ENCODE measurements at regions not wholly inside any gene's neighbourhood (a gene's known extent, or its start where the extent isn't known, plus 50 kb on each side); places are given as distances from the start of the nearest gene placed in this dataset.

- no peak overlapping the region for H3K9ac ChIP-seq (ENCODE audit: low read depth in 1 of 2, low read length in 2 of 2)
- peaks cover 0 to 3% of the 10 kb centered on the region in 2 donors for H3K9me3 ChIP-seq (ENCODE audit: control insufficient read depth in 1 of 2, low read length in 2 of 2)
- H3K27me3 ChIP-seq (ENCODE audit: control insufficient read depth in 1 of 2, insufficient read depth in 2 of 2, low read length in 2 of 2), result no peaks in the 10 kb centered on the region
- H3K4me1 ChIP-seq (ENCODE audit: control insufficient read depth in 1 of 2, insufficient read depth in 2 of 2, low read length in 2 of 2), result no peaks in the 10 kb centered on the region
- no peaks in the 10 kb centered on the region for H3K36me3 ChIP-seq (ENCODE audit: control insufficient read depth in 1 of 2, insufficient read depth in 2 of 2, low read length in 2 of 2)
- no peak overlapping the region for H3K27ac ChIP-seq (ENCODE audit: low read depth, low read length)
- H3K4me3 ChIP-seq (ENCODE audit: low read depth in 1 of 2, low read length in 2 of 2), result no peak overlapping the region
Observed at GRCh38 chr3:117893638-117894037, 1141.0 kb downstream of the IGSF11 start.

- Histone ChIP-seq H3K27me3 (ENCODE audit: control insufficient read depth in 1 of 2, insufficient read depth in 2 of 2, low read length in 2 of 2) (no peaks in the 10 kb centered on the region), H3K4me3 (ENCODE audit: low read depth in 1 of 2, low read length in 2 of 2) (no peak overlapping the region), H3K9me3 (ENCODE audit: control insufficient read depth in 1 of 2, low read length in 2 of 2) (peaks cover 0 to 3% of the 10 kb centered on the region in 2 donors), H3K4me1 (ENCODE audit: control insufficient read depth in 1 of 2, insufficient read depth in 2 of 2, low read length in 2 of 2) (no peaks in the 10 kb centered on the region), H3K9ac (ENCODE audit: low read depth in 1 of 2, low read length in 2 of 2) (no peak overlapping the region), H3K36me3 (ENCODE audit: control insufficient read depth in 1 of 2, insufficient read depth in 2 of 2, low read length in 2 of 2) (no peaks in the 10 kb centered on the region), H3K27ac (ENCODE audit: low read depth, low read length) (no peak overlapping the region)
Observed at GRCh38 chr3:117898722-117899522, 1135.7 kb downstream of the IGSF11 start.

GRCh38 chr3:117903226-117903625 is 1131.4 kb downstream of the IGSF11 start:
- no peaks in the 10 kb centered on the region for H3K36me3 ChIP-seq (ENCODE audit: control insufficient read depth in 1 of 2, insufficient read depth in 2 of 2, low read length in 2 of 2)
- H3K9ac ChIP-seq (ENCODE audit: low read depth in 1 of 2, low read length in 2 of 2), result no peak overlapping the region
- H3K4me1 ChIP-seq (ENCODE audit: control insufficient read depth in 1 of 2, insufficient read depth in 2 of 2, low read length in 2 of 2), result no peaks in the 10 kb centered on the region
- H3K9me3 ChIP-seq (ENCODE audit: control insufficient read depth in 1 of 2, low read length in 2 of 2), result no peaks in the 10 kb centered on the region
- H3K27me3 ChIP-seq (ENCODE audit: control insufficient read depth in 1 of 2, insufficient read depth in 2 of 2, low read length in 2 of 2), result no peaks in the 10 kb centered on the region
- no peak overlapping the region for H3K27ac ChIP-seq (ENCODE audit: low read depth, low read length)
- H3K4me3 ChIP-seq (ENCODE audit: low read depth in 1 of 2, low read length in 2 of 2), result no peak overlapping the region

- Histone ChIP-seq H3K36me3 (ENCODE audit: control insufficient read depth in 1 of 2, insufficient read depth in 2 of 2, low read length in 2 of 2) (no peaks in the 10 kb centered on the region), H3K27ac (ENCODE audit: low read depth, low read length) (no peak overlapping the region), H3K4me1 (ENCODE audit: control insufficient read depth in 1 of 2, insufficient read depth in 2 of 2, low read length in 2 of 2) (no peaks in the 10 kb centered on the region), H3K9me3 (ENCODE audit: control insufficient read depth in 1 of 2, low read length in 2 of 2) (no peaks in the 10 kb centered on the region), H3K9ac (ENCODE audit: low read depth in 1 of 2, low read length in 2 of 2) (no peak overlapping the region), H3K4me3 (ENCODE audit: low read depth in 1 of 2, low read length in 2 of 2) (no peak overlapping the region), H3K27me3 (ENCODE audit: control insufficient read depth in 1 of 2, insufficient read depth in 2 of 2, low read length in 2 of 2) (no peaks in the 10 kb centered on the region)
Observed at GRCh38 chr3:117910820-117911521, 1123.7 kb downstream of the IGSF11 start.

GRCh38 chr3:117912352-117912751 is 1122.3 kb downstream of the IGSF11 start:
- Histone ChIP-seq H3K4me1 (ENCODE audit: control insufficient read depth in 1 of 2, insufficient read depth in 2 of 2, low read length in 2 of 2) (no peaks in the 10 kb centered on the region), H3K4me3 (ENCODE audit: low read depth in 1 of 2, low read length in 2 of 2) (no peak overlapping the region), H3K36me3 (ENCODE audit: control insufficient read depth in 1 of 2, insufficient read depth in 2 of 2, low read length in 2 of 2) (no peaks in the 10 kb centered on the region), H3K27ac (ENCODE audit: low read depth, low read length) (no peak overlapping the region), H3K9me3 (ENCODE audit: control insufficient read depth in 1 of 2, low read length in 2 of 2) (no peaks in the 10 kb centered on the region), H3K27me3 (ENCODE audit: control insufficient read depth in 1 of 2, insufficient read depth in 2 of 2, low read length in 2 of 2) (no peaks in the 10 kb centered on the region), H3K9ac (ENCODE audit: low read depth in 1 of 2, low read length in 2 of 2) (no peak overlapping the region)

- Histone ChIP-seq H3K9me3 (ENCODE audit: control insufficient read depth in 1 of 2, low read length in 2 of 2) (no peaks in the 10 kb centered on the region), H3K9ac (ENCODE audit: low read depth in 1 of 2, low read length in 2 of 2) (no peak overlapping the region), H3K4me3 (ENCODE audit: low read depth in 1 of 2, low read length in 2 of 2) (no peak overlapping the region), H3K36me3 (ENCODE audit: control insufficient read depth in 1 of 2, insufficient read depth in 2 of 2, low read length in 2 of 2) (no peaks in the 10 kb centered on the region), H3K4me1 (ENCODE audit: control insufficient read depth in 1 of 2, insufficient read depth in 2 of 2, low read length in 2 of 2) (no peaks in the 10 kb centered on the region), H3K27me3 (ENCODE audit: control insufficient read depth in 1 of 2, insufficient read depth in 2 of 2, low read length in 2 of 2) (no peaks in the 10 kb centered on the region), H3K27ac (ENCODE audit: low read depth, low read length) (no peak overlapping the region)
Observed at GRCh38 chr3:117914540-117915100, 1120.0 kb downstream of the IGSF11 start.

GRCh38 chr3:117916839-117917238 is 1117.8 kb downstream of the IGSF11 start:
- H3K27me3 ChIP-seq (ENCODE audit: control insufficient read depth in 1 of 2, insufficient read depth in 2 of 2, low read length in 2 of 2), result no peaks in the 10 kb centered on the region
- H3K4me3 ChIP-seq (ENCODE audit: low read depth in 1 of 2, low read length in 2 of 2), result no peak overlapping the region
- no peak overlapping the region for H3K27ac ChIP-seq (ENCODE audit: low read depth, low read length)
- H3K36me3 ChIP-seq (ENCODE audit: control insufficient read depth in 1 of 2, insufficient read depth in 2 of 2, low read length in 2 of 2), result no peaks in the 10 kb centered on the region
- H3K4me1 ChIP-seq (ENCODE audit: control insufficient read depth in 1 of 2, insufficient read depth in 2 of 2, low read length in 2 of 2), result no peaks in the 10 kb centered on the region
- H3K9me3 ChIP-seq (ENCODE audit: control insufficient read depth in 1 of 2, low read length in 2 of 2), result no peaks in the 10 kb centered on the region
- no peak overlapping the region for H3K9ac ChIP-seq (ENCODE audit: low read depth in 1 of 2, low read length in 2 of 2)

- no peaks in the 10 kb centered on the region for H3K36me3 ChIP-seq (ENCODE audit: control insufficient read depth in 1 of 2, insufficient read depth in 2 of 2, low read length in 2 of 2)
- no peaks in the 10 kb centered on the region for H3K9me3 ChIP-seq (ENCODE audit: control insufficient read depth in 1 of 2, low read length in 2 of 2)
- H3K4me3 ChIP-seq (ENCODE audit: low read depth in 1 of 2, low read length in 2 of 2), result no peak overlapping the region
- no peaks in the 10 kb centered on the region for H3K27me3 ChIP-seq (ENCODE audit: control insufficient read depth in 1 of 2, insufficient read depth in 2 of 2, low read length in 2 of 2)
- H3K4me1 ChIP-seq (ENCODE audit: control insufficient read depth in 1 of 2, insufficient read depth in 2 of 2, low read length in 2 of 2), result no peaks in the 10 kb centered on the region
- no peak overlapping the region for H3K27ac ChIP-seq (ENCODE audit: low read depth, low read length)
- H3K9ac ChIP-seq (ENCODE audit: low read depth in 1 of 2, low read length in 2 of 2), result no peak overlapping the region
Observed at GRCh38 chr3:117919621-117920020, 1115.0 kb downstream of the IGSF11 start.

- H3K27ac ChIP-seq (ENCODE audit: low read depth, low read length), result no peak overlapping the region
Observed at GRCh38 chr3:117920253-117920898, 1114.3 kb downstream of the IGSF11 start.

GRCh38 chr3:117921411-117921810 is 1113.2 kb downstream of the IGSF11 start:
- Histone ChIP-seq H3K4me3 (ENCODE audit: low read depth in 1 of 2, low read length in 2 of 2) (no peak overlapping the region), H3K4me1 (ENCODE audit: control insufficient read depth in 1 of 2, insufficient read depth in 2 of 2, low read length in 2 of 2) (no peaks in the 10 kb centered on the region), H3K27ac (ENCODE audit: low read depth, low read length) (no peak overlapping the region), H3K9ac (ENCODE audit: low read depth in 1 of 2, low read length in 2 of 2) (no peak overlapping the region), H3K36me3 (ENCODE audit: control insufficient read depth in 1 of 2, insufficient read depth in 2 of 2, low read length in 2 of 2) (no peaks in the 10 kb centered on the region), H3K27me3 (ENCODE audit: control insufficient read depth in 1 of 2, insufficient read depth in 2 of 2, low read length in 2 of 2) (no peaks in the 10 kb centered on the region), H3K9me3 (ENCODE audit: control insufficient read depth in 1 of 2, low read length in 2 of 2) (no peaks in the 10 kb centered on the region)

More at GRCh38 chr3:117920253-117920898, 1114.3 kb downstream of the IGSF11 start:
- Histone ChIP-seq H3K27me3 (ENCODE audit: control insufficient read depth in 1 of 2, insufficient read depth in 2 of 2, low read length in 2 of 2) (no peaks in the 10 kb centered on the region), H3K36me3 (ENCODE audit: control insufficient read depth in 1 of 2, insufficient read depth in 2 of 2, low read length in 2 of 2) (no peaks in the 10 kb centered on the region), H3K9me3 (ENCODE audit: control insufficient read depth in 1 of 2, low read length in 2 of 2) (no peaks in the 10 kb centered on the region), H3K4me1 (ENCODE audit: control insufficient read depth in 1 of 2, insufficient read depth in 2 of 2, low read length in 2 of 2) (no peaks in the 10 kb centered on the region), H3K9ac (ENCODE audit: low read depth in 1 of 2, low read length in 2 of 2) (no peak overlapping the region), H3K4me3 (ENCODE audit: low read depth in 1 of 2, low read length in 2 of 2) (no peak overlapping the region)
